ENCODE measurements at regions not wholly inside any gene's neighbourhood (a gene's known extent, or its start where the extent isn't known, plus 50 kb on each side); places are given as distances from the start of the nearest gene placed in this dataset.

DNA sequence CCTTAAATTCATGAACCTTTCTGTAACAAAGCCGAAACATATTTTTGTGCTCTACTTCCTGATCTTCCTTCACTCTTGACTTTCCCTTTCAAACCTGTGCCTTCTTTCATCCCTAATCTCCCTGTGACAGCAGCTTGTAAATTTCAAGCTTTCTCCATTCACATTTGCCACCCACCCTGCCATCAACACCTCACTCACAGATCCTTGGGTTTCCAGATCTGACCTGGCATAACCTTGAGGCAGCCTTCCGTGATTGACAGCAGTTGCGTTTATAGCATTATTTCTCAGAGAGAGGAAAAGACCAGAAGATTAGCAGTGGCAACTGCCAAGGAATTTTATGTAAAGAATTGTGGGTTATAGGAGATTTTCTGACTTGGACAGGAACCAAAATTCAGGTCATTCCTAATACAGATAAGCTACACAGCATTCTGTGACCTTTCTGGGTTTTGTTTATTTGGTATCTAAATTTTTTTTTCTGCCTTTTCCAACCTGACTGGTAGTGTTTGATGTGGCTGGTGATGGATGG, 260.0 kb downstream of the NR2F1-AS1 start:
- Histone ChIP-seq H3K36me3 (ENCODE audit: control insufficient read depth in 2 of 2, extremely low read depth in 1 of 2, insufficient read depth in 2 of 2, low read length in 2 of 2) (no peaks in the 10 kb centered on the region), H3K79me2 (ENCODE audit: control insufficient read depth, insufficient read depth, low read length) (no peaks in the 10 kb centered on the region), H3K27me3 (ENCODE audit: control insufficient read depth in 2 of 2, insufficient read depth in 2 of 2, low read length in 2 of 2) (no peaks in the 10 kb centered on the region), H3K27ac (ENCODE audit: insufficient read depth, low read depth, low read length) (no peak overlapping the region), H3K4me1 (ENCODE audit: control insufficient read depth, extremely low read depth, insufficient read depth, low read length) (no peaks in the 10 kb centered on the region), H3K9ac (replicated peaks; ENCODE audit: extremely low read depth, insufficient read depth, low read length) (no peak overlapping the region), H3K4me3 (replicated peaks in 1 of 3; ENCODE audit: insufficient read depth in 1 of 3, low read depth in 1 of 3, low read length in 3 of 3) (no peak overlapping the region), H3K4me2 (ENCODE audit: insufficient read depth, low read length) (no peak overlapping the region), H3K9me3 (replicated peaks; ENCODE audit: control insufficient read depth, insufficient read depth, low read length) (no peaks in the 10 kb centered on the region), H3K9me1 (replicated peaks; ENCODE audit: control insufficient read depth, extremely low read depth, insufficient read depth, low read length) (no peaks in the 10 kb centered on the region), H2AFZ (ENCODE audit: low read depth, low read length) (peak overlapping the region; percentile 68), H4K20me1 (replicated peaks; ENCODE audit: control insufficient read depth, extremely low read depth, insufficient read depth, low read length) (no peaks in the 10 kb centered on the region)
- ChIA-PET POLR2A (no interaction called here), CTCF (no interaction called here)
- TF ChIP-seq GATA2 (IDR thresholded peaks at IDR 0.05; ENCODE audit: insufficient read depth, insufficient read length, low read depth, low read length), result no peak
- no peak for TF ChIP-seq JUN (IDR thresholded peaks at IDR 0.05; ENCODE audit: borderline replicate concordance, insufficient read depth, insufficient read length, low read depth)
- TF ChIP-seq POLR2AphosphoS5 (IDR thresholded peaks at IDR 0.05; ENCODE audit: insufficient read depth, low read depth, low read length), result no peak
- no peak for TF ChIP-seq MYC (IDR thresholded peaks at IDR 0.05; ENCODE audit: low read depth, low read length)
- TF ChIP-seq, protein P1, sequence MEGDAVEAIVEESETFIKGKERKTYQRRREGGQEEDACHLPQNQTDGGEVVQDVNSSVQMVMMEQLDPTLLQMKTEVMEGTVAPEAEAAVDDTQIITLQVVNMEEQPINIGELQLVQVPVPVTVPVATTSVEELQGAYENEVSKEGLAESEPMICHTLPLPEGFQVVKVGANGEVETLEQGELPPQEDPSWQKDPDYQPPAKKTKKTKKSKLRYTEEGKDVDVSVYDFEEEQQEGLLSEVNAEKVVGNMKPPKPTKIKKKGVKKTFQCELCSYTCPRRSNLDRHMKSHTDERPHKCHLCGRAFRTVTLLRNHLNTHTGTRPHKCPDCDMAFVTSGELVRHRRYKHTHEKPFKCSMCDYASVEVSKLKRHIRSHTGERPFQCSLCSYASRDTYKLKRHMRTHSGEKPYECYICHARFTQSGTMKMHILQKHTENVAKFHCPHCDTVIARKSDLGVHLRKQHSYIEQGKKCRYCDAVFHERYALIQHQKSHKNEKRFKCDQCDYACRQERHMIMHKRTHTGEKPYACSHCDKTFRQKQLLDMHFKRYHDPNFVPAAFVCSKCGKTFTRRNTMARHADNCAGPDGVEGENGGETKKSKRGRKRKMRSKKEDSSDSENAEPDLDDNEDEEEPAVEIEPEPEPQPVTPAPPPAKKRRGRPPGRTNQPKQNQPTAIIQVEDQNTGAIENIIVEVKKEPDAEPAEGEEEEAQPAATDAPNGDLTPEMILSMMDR (IDR thresholded peaks at IDR 0.05; ENCODE audit: extremely low read depth in 1 of 2, insufficient read depth in 1 of 2, low read depth in 1 of 2, low read length in 2 of 2), result no peak
- no peak for TF ChIP-seq FOS (IDR thresholded peaks at IDR 0.05; ENCODE audit: borderline replicate concordance, insufficient read depth, low read length)
- TF ChIP-seq, protein P2, sequence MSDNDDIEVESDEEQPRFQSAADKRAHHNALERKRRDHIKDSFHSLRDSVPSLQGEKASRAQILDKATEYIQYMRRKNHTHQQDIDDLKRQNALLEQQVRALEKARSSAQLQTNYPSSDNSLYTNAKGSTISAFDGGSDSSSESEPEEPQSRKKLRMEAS (IDR thresholded peaks at IDR 0.05; ENCODE audit: insufficient read depth, insufficient read length), result no peak
- TF ChIP-seq POLR2A (IDR thresholded peaks at IDR 0.05; ENCODE audit: low read depth, low read length), result no peak
- TF ChIP-seq EZH2 (IDR thresholded peaks at IDR 0.05; ENCODE audit: borderline replicate concordance, low read depth, low read length, severe bottlenecking), result no peak
- FAIRE-seq (no peak), DNase-seq (ENCODE audit: low read depth, low spot score) (peak; percentile 49)
- dilution Hi-C loops (cut with MboI; ENCODE audit: extremely low pct_ligation_motif_present, low sequenced_read_pairs) (no loop called here), intact Hi-C loops (cut with micrococcal nuclease) (loop anchor here (2.0 kb wide), 1 partner anchor 14 kb away; no protein-coding TSS in a partner anchor)
- no TSS peak for BruUV-seq (replicated peaks)

Data from endothelial cell of umbilical vein (primary cell).